Spleen (tissue), 7 donors: ENCODE measurements at regions not wholly inside any gene's neighbourhood (a gene's known extent, or its start where the extent isn't known, plus 50 kb on each side); places are given as distances from the start of the nearest gene placed in this dataset.

Experiments
- POLR2A ChIP-seq, 3 donors: fragments of 450-650 bp; IDR thresholded peaks; one replicate each; pipeline ENCODE4 v1.5.1; 2017; ENCODE audit warnings: antibody characterized with exemption in 3 of 3, mild to moderate bottlenecking in 1 of 3
- TF ChIP-seq, protein P1 (sequence below), 11 experiments: fragments of 200-600 bp in 7 of 11; fragments of 450-650 bp in 4 of 11; sonication (generic) in 4 of 11; IDR thresholded peaks in 8 of 11; conservative IDR thresholded peaks in 3 of 11; 1 replicate in 7 of 11; 2 replicates in 4 of 11; pipeline versions ENCODE4 v1.4.0 to v1.8.0; 2016 to 2021; ENCODE audit warnings: antibody characterized with exemption in 11 of 11, inconsistent platforms in 4 of 11, mild to moderate bottlenecking in 1 of 11
- donor health status: DM: no; HTN: no; CAD: no; lungs with moderate emphysema.
- donor health status: DM: no; HTN: no; CAD: no.
- donor health status: DM: no; HTN: no; CAD: no.

DNA sequence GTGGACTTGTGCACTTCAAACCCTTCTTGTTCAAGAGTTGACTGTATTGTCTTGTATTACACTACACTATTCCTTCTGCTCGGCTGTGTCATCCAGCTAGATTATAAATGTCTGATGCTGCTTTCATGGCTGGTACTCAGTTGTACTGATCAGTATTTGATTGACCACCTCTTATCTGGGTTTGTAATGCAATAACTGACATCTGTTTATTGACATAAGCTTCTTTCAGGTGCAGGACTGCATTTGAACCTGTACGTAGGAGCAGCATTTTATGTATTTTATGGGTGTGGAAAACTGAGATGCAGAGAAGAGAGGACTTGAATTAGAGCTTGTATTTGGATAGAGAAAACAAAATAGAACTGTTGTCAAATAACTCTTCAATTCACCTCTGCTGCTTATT, 309.2 kb downstream of the FGF9 start:
- TF ChIP-seq, protein P1, sequence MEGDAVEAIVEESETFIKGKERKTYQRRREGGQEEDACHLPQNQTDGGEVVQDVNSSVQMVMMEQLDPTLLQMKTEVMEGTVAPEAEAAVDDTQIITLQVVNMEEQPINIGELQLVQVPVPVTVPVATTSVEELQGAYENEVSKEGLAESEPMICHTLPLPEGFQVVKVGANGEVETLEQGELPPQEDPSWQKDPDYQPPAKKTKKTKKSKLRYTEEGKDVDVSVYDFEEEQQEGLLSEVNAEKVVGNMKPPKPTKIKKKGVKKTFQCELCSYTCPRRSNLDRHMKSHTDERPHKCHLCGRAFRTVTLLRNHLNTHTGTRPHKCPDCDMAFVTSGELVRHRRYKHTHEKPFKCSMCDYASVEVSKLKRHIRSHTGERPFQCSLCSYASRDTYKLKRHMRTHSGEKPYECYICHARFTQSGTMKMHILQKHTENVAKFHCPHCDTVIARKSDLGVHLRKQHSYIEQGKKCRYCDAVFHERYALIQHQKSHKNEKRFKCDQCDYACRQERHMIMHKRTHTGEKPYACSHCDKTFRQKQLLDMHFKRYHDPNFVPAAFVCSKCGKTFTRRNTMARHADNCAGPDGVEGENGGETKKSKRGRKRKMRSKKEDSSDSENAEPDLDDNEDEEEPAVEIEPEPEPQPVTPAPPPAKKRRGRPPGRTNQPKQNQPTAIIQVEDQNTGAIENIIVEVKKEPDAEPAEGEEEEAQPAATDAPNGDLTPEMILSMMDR (IDR thresholded peaks at IDR 0.05 in 8 of 11, conservative IDR thresholded peaks at IDR 0.05 in 3 of 11): no peak
- TF ChIP-seq POLR2A (IDR thresholded peaks at IDR 0.05): no peak
